Activated CD4-positive, alpha-beta T cell treated with anti-CD3 and anti-CD28 coated beads for 24 hours (primary cell): ENCODE measurements at regions not wholly inside any gene's neighbourhood (a gene's known extent, or its start where the extent isn't known, plus 50 kb on each side); places are given as distances from the start of the nearest gene placed in this dataset.

ENCODE experiments used
- DNase-seq, 2 donors: peaks; one replicate each; pipeline ENCODE4 v3.0.0-alpha.2; 2020; ENCODE audit warnings: low read depth in 2 of 2

GRCh38 chr2:122486705-122487415 lies 731.4 kb downstream of the TSN start:
- DNase-seq: no peak

- DNase-seq: no peak
These were observed 735.6 kb downstream of the TSN start for GRCh38 chr2:122491011-122491410.

- DNase-seq: no peak
These were observed 745.1 kb downstream of the TSN start for GRCh38 chr2:122500316-122501105.

DNA sequence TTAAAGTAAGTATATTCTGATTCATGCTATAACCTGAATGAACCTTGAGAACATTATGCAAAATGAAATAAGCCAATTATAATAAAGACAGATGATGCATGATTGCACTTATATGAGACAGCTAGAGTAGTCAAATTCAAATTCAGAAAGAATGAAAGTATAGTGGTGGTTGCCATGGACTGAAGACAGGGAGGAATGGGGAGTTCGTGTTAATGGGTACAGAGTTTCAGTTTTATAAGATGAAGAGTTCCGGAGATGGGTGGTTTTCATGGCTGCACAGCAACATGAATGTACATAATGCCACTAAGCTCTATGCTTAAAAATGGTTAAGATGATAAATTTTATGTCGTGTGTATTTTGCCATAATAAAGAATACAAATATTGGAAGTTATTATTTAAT lies 751.2 kb downstream of the TSN start:
- no peak for DNase-seq

DNA sequence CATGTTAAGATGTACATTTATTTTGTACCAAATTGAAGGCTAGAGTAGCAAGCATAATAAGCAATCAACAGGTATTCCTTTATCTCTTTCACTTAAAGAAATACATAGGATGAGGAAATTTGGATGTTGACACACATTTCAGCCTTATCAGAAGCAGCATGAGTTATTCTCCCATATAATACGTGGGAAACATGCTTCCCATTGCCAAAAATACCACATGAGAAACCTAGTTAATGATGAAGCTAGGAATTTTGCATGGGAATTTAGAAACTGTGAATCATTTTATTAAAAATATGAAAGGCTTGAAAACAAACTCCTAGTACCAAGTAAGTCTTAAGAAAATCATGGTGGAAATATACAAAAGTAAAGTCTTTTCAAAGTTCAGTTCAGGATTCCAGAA lies 751.8 kb downstream of the TSN start:
- DNase-seq: no peak

GRCh38 chr2:122512091-122512490 lies 756.6 kb downstream of the TSN start:
- DNase-seq: no peak

DNA sequence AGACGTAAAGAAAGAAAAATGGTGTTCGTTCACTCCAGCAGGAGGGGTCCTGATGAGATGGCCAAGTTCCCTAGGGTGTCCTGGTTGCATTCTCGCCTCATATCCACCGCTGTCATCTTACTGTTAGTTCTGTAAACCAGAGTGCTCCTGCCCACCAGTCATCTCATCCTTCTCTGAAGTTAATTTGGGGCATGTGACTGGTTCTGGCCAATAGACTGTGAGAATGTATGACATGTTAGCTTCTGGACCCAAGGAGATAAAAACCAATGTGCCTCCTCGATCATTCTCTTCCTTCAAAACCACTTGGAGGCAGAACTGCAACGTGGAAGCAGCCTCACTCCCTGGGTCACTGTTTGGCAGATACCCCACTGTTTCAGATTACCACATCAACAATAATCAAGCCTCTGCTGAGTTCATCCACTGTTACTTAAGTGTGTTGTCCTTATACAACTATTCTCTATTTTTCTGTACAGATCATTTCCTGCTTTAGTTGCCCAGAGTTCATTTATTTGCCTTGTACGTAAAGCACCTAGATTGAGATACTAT lies 759.1 kb downstream of the TSN start:
- no peak for DNase-seq

DNA sequence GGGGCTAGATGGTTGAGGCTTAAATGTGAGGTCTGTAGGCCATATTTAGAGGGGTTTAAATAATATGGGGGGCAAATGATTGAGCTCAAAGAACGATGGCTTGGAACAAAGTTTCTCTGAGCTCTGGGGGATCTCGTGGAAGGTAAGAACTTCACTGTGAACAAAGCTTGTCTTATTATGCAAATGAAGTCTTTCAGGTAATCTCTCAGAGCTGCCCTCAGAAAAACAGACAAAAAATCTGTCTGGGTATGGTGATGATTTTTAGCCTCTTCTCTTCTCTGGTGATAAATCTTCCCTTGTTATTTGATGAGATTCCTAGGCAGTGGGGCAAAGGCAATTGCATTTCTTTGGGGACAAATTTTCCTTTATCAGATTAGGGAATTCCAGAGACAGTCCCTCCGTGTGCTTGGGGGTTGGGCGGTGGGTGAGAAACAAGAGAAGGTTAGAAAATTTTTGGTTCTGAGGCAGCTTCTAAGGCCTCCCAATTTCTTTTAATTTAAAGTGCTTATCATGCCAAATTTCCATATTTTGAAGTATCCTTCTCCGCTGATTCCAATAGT lies 760.4 kb downstream of the TSN start:
- DNase-seq: no peak

DNA sequence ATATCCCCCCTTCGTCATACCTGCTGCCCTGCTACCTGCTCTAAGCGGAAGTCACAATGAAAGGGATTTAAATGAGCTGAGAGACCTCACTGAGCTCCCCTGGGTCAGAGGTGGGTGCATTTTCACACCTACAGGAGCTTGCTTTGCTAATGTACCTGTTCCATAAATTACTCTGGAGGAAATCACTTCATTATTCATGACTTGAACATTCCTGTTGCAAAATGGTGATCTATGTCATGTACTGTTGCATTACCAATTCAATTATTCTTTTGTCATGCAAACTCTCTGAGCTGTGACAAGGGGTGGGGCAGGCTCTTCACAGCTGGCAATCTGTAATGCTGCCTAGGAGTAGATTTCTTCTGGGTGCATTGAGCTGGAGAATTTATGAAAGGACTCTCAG lies 761.3 kb downstream of the TSN start:
- no peak for DNase-seq

DNA sequence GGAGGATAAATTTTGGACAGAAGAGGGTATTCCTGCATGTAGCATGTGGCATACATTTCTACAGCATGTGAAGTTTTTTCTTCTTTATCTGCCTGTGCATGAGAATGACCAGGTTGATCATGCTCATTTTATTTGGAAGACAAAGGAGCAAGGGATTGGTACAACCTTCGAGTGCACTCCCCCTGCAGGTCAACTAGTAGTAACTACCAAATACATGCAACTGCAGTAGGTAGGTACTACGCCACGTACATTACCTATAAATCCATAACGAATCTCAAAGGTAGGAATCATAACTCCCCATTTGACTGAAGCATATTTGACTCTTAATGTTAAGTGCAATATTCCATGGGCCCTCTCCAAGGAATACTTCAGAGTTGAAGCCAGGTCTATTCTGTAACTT lies 763.9 kb downstream of the TSN start:
- no peak for DNase-seq

- no peak for DNase-seq
These were observed 764.6 kb downstream of the TSN start for GRCh38 chr2:122519821-122520611.

DNA sequence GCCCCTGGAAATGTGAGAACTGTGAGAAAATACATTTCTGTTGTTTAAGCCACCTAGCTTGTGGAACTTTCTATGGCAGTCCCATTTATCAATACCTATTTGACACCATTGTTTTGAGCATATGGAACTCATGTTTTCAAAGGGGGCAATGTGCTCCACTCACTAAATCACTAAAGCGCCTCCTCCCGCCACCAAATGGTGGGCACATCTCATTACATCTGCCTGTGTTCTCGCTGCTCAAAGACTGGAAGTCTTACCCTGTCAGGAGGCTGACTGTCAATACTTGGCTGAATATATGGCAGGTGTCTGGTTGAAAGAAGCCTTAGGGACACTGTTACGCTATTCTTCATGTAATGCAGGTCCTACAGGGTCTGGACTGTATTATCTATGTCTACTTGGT lies 767.7 kb downstream of the TSN start:
- DNase-seq: no peak

GRCh38 chr2:122523981-122524380 lies 768.5 kb downstream of the TSN start:
- no peak for DNase-seq

DNA sequence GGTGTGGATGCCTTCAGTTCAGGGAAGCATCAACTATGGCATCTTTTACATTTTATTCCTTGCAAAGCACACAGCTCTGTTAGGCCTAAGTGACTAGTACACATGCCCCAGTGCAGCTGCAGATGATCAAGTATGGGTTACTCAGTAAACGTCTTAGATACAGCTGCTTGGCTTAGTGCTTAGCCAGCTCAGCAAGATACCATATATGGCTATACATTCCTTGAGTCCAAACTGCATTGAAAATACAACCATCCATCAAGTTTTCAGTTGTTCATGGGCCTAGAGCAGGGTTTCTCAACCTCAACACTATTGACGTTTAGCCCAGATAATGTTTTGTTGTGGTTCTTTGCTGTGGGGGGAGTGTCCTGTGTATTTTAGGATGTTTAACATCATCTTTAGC lies 769.9 kb downstream of the TSN start:
- DNase-seq: no peak

DNA sequence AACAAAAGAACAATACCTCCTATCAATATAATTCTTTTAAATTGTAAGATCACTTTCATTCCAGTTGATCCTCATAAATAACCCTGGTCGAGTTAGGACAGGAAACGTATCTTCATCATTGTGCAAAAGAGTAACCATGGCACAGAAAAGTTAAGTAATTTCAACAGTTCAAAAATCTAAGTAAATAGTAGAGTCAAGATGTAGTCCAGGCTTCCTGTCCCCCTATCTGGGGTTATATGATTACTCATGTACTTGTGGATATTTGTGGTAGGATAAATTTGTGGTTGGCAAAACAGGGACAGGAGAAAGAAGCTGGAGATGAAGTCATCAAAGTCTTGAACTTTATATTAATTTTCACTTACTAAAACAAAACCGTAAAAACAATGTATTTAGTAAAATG lies 772.6 kb downstream of the TSN start:
- DNase-seq: no peak

GRCh38 chr2:122528958-122529705 lies 773.7 kb downstream of the TSN start:
- DNase-seq: no peak

DNA sequence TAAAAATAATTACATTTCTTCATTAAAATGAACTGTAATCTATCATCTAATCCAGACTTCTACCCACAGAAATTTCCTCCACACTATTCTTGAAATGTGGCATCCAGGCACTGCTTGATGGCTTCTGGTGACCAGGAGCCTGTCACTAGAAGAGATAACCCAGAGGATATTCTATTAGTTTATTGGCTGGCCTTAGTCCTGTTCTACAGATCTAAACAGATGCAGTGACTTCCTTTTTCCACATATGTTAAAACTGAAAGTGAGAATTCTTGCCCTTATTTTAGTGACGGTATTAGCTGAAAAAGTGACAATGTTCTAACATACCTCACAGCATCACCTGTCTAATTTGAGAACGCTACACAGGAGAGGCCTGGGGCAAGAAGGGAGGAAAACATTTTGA lies 775.4 kb downstream of the TSN start:
- no peak for DNase-seq

DNA sequence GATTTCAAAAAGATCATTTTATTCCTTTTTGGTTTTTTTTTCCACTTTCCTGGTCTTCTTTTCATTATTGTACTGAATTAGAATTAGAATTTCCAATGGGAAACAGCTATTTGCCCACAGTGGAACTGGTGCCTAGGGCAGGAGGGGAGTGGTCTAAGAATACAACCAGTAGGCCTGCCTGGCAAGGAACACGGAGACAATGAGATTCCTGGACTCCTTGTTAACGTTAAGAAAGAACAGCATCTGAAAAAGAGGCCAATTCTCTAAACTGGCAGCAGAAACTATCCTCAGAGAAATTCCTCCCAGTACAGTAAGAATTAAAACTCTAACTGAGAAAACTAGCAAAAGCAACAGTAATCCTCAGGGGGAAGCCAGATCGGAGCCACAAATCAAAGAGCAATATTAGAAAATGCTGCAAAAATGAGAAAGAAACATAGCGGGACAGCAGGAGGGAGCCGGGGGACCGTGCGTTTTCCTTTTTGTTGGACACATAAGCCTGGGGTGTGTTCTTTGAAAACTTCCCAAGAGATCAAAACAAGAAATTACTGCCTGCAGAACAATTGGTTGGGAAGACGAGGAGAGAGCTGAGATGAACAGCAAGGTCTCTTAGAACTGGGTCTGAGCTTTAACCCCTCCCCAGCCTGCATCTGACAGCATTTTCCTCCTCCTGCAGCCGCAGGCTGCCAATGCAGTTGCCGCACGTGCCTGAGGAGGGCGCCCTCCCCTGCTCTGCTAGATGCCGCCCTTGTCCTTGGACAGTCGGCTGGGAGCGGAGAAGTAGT lies 776.0 kb downstream of the TSN start:
- no peak for DNase-seq

DNA sequence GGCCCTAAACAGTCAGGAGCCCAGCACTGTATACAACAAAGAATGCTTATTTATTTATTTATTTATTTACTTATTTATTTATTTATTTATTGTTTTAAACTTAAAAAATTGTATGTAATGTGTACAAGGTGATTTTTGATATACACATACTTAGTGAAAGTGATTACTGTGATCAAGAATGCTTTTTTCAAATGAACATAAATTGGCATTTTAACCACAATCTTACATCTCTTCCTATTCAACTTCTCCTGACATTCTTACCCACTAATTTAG lies 776.6 kb downstream of the TSN start:
- DNase-seq: no peak

- no peak for DNase-seq
These were observed 777.0 kb downstream of the TSN start for GRCh38 chr2:122532481-122532880.
